B cell (primary cell): ENCODE measurements at regions not wholly inside any gene's neighbourhood (a gene's known extent, or its start where the extent isn't known, plus 50 kb on each side); places are given as distances from the start of the nearest gene placed in this dataset.

Source experiments
- ATAC-seq: fragments of 200-7000 bp; cut with Tn5 transposase; one replicate; pipeline ENCODE4 v1.10.0; 2021; ENCODE audit warnings: low read depth, mild to moderate bottlenecking, moderate number of reproducible peaks, moderate library complexity
- CTCF ChIA-PET: fragments of 350-600 bp; sonication (Branson Sonifier 250); formaldehyde crosslinking; loops from one replicate; lab custom pipeline; 2021; ENCODE audit warnings: antibody characterized with exemption, inconsistent platforms; lab: Charles Lee
- POLR2A ChIA-PET: fragments of 350-600 bp; sonication (Branson Sonifier 250); formaldehyde crosslinking; loops from one replicate; lab custom pipeline; 2021; ENCODE audit warnings: antibody characterized with exemption; lab: Charles Lee
- DNase-seq: peaks from one replicate; pipeline ENCODE4 v3.0.0; 2013
- H2AFZ ChIP-seq: 2 replicates; pipeline ENCODE4 v1.6.1; 2012; ENCODE audit warnings: mild to moderate bottlenecking, low read depth, low read length; ENCODE audit not compliant: insufficient read depth, poor library complexity, severe bottlenecking
- H3K27ac ChIP-seq, 2 donors: 1 replicate in 1 of 2; 2 replicates in 1 of 2; pipeline ENCODE4 v1.5.1; 2012 to 2013; ENCODE audit warnings: low read length in 2 of 2, mild to moderate bottlenecking in 2 of 2, moderate library complexity in 1 of 2
- H3K27me3 ChIP-seq, 4 experiments: fragments of 200-600 bp in 1 of 4; sonication (generic) in 1 of 4; replicated peaks in 1 of 4; 1 replicate in 2 of 4; 2 replicates in 2 of 4; pipeline versions ENCODE4 v1.6.1 to v1.7.0; 2013 to 2016; ENCODE audit warnings: low read length in 3 of 4, mild to moderate bottlenecking in 2 of 4, mixed read lengths in 1 of 4, moderate library complexity in 1 of 4; ENCODE audit not compliant: insufficient read depth in 4 of 4, control insufficient read depth in 3 of 4; ENCODE audit errors: control extremely low read depth in 1 of 4
- H3K36me3 ChIP-seq, 2 experiments: replicated peaks in 1 of 2; 1 replicate in 1 of 2; 2 replicates in 1 of 2; pipeline versions ENCODE4 v1.6.1 to v1.7.1; 2013; ENCODE audit warnings: low read length in 1 of 2; ENCODE audit not compliant: insufficient read depth in 2 of 2, control insufficient read depth in 1 of 2; ENCODE audit errors: control extremely low read depth in 1 of 2, extremely low read depth in 1 of 2
- H3K4me1 ChIP-seq, 2 donors: fragments of 200-600 bp in 1 of 2; sonication (generic) in 1 of 2; 1 replicate in 1 of 2; 2 replicates in 1 of 2; pipeline versions ENCODE4 v1.5.1 to v1.6.1; 2013 to 2017; ENCODE audit warnings: low read length in 2 of 2; ENCODE audit not compliant: control insufficient read depth in 2 of 2, insufficient read depth in 2 of 2
- H3K4me2 ChIP-seq: replicated peaks from 2 replicates; pipeline ENCODE3; 2012; ENCODE audit warnings: mild to moderate bottlenecking, low read depth, low read length; ENCODE audit not compliant: poor library complexity, severe bottlenecking
- H3K4me3 ChIP-seq, 5 experiments: fragments of 200-600 bp in 1 of 5; sonication (generic) in 1 of 5; 1 replicate in 3 of 5; 2 replicates in 2 of 5; pipeline versions ENCODE4 v1.5.1 to v1.7.0; 2011 to 2016; ENCODE audit warnings: low read length in 4 of 5, mild to moderate bottlenecking in 4 of 5, low read depth in 2 of 5, control low read depth in 1 of 5, moderate library complexity in 1 of 5; ENCODE audit not compliant: insufficient read depth in 1 of 5; ENCODE audit errors: control extremely low read depth in 1 of 5, extremely low read depth in 1 of 5
- H3K79me2 ChIP-seq: fragments of 200-600 bp; sonication (generic); one replicate; pipeline ENCODE4 v1.6.0; 2016; ENCODE audit warnings: low read length; ENCODE audit not compliant: control insufficient read depth, insufficient read depth
- H3K9ac ChIP-seq: fragments of 200-600 bp; sonication (generic); 2 replicates; pipeline ENCODE4 v1.6.1; 2017; ENCODE audit warnings: mild to moderate bottlenecking, low read length, moderate library complexity
- H3K9me3 ChIP-seq, 3 donors: one replicate each; pipeline versions ENCODE4 v1.6.1 to v1.7.1; 2013; ENCODE audit warnings: low read length in 2 of 3; ENCODE audit not compliant: control insufficient read depth in 2 of 3, insufficient read depth in 1 of 3; ENCODE audit errors: control extremely low read depth in 1 of 3
- H4K20me1 ChIP-seq: 2 replicates; pipeline ENCODE4 v1.6.0; 2012; ENCODE audit warnings: mild to moderate bottlenecking, low read length; ENCODE audit not compliant: insufficient read depth, control insufficient read depth, poor library complexity, severe bottlenecking
- H3K27ac Mint-ChIP-seq: one replicate; pipeline ENCODE4 v1.8.0; 2021; ENCODE audit warnings: mixed read lengths
- H3K27me3 Mint-ChIP-seq: one replicate; pipeline ENCODE4 v1.8.0; 2021; ENCODE audit warnings: mixed read lengths
- H3K4me1 Mint-ChIP-seq: one replicate; pipeline ENCODE4 v1.8.0; 2021; ENCODE audit warnings: mixed read lengths
- H3K4me3 Mint-ChIP-seq: one replicate; pipeline ENCODE4 v1.8.0; 2021; ENCODE audit warnings: mixed read lengths
- H3K9me3 Mint-ChIP-seq: one replicate; pipeline ENCODE4 v1.8.0; 2022; ENCODE audit warnings: mixed read lengths; ENCODE audit not compliant: insufficient read depth
- EZH2 ChIP-seq: IDR thresholded peaks from 2 replicates; pipeline ENCODE4 v1.6.1; 2012; ENCODE audit warnings: borderline replicate concordance, low read depth, mild to moderate bottlenecking, moderate library complexity, low read length; ENCODE audit not compliant: insufficient read depth, poor library complexity, severe bottlenecking
- WGBS: methylation state at CpG from one replicate; pipeline ENCODE4 v1.1.5; 2013; ENCODE audit warnings: missing lambda C conversion rate; ENCODE audit not compliant: insufficient coverage; 5-methylcytosine and 5-hydroxymethylcytosine counted together
- intact Hi-C: fragments of 100-400 bp; cut with micrococcal nuclease; formaldehyde crosslinking; loops from one replicate; pipeline ENCODE4 v1.10.0; 2022
- TF ChIP-seq, protein P1 (sequence below): fragments of 200-600 bp; IDR thresholded peaks from one replicate; pipeline ENCODE4 v1.8.0; 2022; ENCODE audit warnings: antibody characterized with exemption, mild to moderate bottlenecking

DNA sequence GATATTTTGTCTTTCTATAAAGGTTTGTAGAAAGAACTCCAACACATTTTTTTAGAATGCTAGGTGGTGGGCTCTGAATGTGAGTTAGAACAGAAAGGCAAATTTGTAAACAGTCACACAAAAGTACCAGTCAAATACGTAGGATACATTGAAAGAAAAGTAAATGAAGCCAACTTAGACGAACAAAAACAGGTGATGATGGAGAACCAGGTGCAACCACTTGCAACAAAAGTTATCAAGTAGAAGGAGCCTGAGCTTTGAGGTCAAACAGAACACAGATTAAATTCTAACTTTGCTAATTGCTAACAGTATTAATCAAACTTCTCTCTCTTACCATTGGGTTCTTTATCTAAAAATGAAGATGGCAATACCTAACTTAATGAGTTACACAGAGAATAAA is 62.7 kb upstream of the DAPP1 start:
- H3K79me2 ChIP-seq: no peaks in the 10 kb centered on the region
- H3K4me2 ChIP-seq: no peak overlapping the region
- no peak for DNase-seq
- H3K9me3 ChIP-seq: no peaks in the 10 kb centered on the region
- H3K4me1 ChIP-seq: no peaks in the 10 kb centered on the region
- H3K27me3 ChIP-seq: peaks cover 0 to 5% (median 0%) of the 10 kb centered on the region in 4 experiments
- H3K27ac ChIP-seq: no peak overlapping the region
- no peaks in the 10 kb centered on the region for H4K20me1 ChIP-seq
- no peak for ATAC-seq
- no peak overlapping the region for H3K4me3 Mint-ChIP-seq
- no CpG with 5 or more reads among the region's 2 CpGs for WGBS
- no peaks in the 10 kb centered on the region for H3K9me3 Mint-ChIP-seq
- H3K27me3 Mint-ChIP-seq: peaks cover 4% of the 10 kb centered on the region
- intact Hi-C loops: no loop called here
- no peaks in the 10 kb centered on the region for H3K36me3 ChIP-seq
- H3K4me1 Mint-ChIP-seq: no peaks in the 10 kb centered on the region
- no peak overlapping the region for H3K4me3 ChIP-seq
- POLR2A ChIA-PET: no interaction called here
- H2AFZ ChIP-seq: no peak overlapping the region
- CTCF ChIA-PET: no interaction called here
- no peak for TF ChIP-seq EZH2
- TF ChIP-seq, protein P1, sequence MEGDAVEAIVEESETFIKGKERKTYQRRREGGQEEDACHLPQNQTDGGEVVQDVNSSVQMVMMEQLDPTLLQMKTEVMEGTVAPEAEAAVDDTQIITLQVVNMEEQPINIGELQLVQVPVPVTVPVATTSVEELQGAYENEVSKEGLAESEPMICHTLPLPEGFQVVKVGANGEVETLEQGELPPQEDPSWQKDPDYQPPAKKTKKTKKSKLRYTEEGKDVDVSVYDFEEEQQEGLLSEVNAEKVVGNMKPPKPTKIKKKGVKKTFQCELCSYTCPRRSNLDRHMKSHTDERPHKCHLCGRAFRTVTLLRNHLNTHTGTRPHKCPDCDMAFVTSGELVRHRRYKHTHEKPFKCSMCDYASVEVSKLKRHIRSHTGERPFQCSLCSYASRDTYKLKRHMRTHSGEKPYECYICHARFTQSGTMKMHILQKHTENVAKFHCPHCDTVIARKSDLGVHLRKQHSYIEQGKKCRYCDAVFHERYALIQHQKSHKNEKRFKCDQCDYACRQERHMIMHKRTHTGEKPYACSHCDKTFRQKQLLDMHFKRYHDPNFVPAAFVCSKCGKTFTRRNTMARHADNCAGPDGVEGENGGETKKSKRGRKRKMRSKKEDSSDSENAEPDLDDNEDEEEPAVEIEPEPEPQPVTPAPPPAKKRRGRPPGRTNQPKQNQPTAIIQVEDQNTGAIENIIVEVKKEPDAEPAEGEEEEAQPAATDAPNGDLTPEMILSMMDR: no peak
- no peak overlapping the region for H3K27ac Mint-ChIP-seq
- no peak overlapping the region for H3K9ac ChIP-seq

DNA sequence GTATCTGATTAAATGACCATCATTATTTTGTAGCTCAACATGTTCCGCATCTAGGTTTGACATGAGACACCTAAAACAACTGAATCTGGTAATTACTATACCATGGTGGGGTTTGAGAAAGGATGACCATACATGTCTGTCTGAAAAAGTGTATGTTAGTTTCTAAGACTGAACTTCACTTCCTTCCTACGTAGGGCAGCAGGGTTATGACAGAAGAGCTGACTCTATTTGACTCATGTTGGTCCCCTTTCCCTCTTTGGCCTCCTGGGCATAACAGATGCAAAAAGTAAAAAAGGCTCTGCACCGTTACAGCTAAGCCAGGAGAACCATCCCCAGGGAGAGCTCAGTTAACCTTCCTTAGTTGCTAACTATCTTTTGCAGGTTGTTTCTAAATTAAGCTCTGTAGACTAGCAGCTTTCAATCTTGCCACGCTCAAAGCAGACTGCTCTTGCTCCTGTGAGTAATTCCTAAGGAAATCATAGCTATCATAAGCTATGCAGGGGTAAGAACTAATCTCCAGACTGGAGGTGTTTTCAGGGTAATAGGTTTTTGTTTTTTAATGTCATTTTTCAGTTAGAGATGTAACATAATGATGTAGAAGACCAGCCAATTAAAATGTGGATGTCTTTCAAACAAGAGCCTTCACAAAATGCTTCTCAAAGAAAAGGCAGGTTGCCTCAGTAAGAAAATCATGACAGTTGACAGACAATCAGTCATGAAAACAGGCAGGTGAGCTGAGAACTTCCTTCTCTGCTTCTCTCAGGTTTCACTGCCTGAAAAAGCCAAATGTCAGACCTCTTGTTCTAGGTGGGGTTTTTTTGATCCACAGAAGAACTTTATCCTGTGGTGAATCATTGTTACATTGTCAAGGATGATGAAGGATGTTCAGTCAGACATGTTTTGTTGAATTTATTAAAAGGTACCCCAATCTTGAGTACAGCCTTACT is 66.9 kb upstream of the DAPP1 start:
- Histone ChIP-seq H3K36me3 (no peaks in the 10 kb centered on the region), H3K4me3 (no peak overlapping the region), H4K20me1 (no peaks in the 10 kb centered on the region), H2AFZ (no peak overlapping the region), H3K4me1 (no peaks in the 10 kb centered on the region), H3K4me2 (no peak overlapping the region), H3K79me2 (no peaks in the 10 kb centered on the region), H3K9ac (no peak overlapping the region), H3K27ac (no peak overlapping the region), H3K27me3 (peaks cover 0 to 5% (median 1%) of the 10 kb centered on the region in 4 experiments), H3K9me3 (no peaks in the 10 kb centered on the region)
- ATAC-seq (no peak), DNase-seq (no peak)
- 39% methylated on average over 2 of the region's 4 CpGs for WGBS
- Mint-ChIP-seq H3K4me3 (no peak overlapping the region), H3K4me1 (no peaks in the 10 kb centered on the region), H3K27me3 (peaks cover 10% of the 10 kb centered on the region), H3K27ac (no peak overlapping the region), H3K9me3 (no peaks in the 10 kb centered on the region)
- intact Hi-C loops: no loop called here
- CTCF ChIA-PET: no interaction called here
- TF ChIP-seq EZH2: no peak
- TF ChIP-seq, protein P1: no peak
- POLR2A ChIA-PET: no interaction called here
